ENCODE measurements at regions not wholly inside any gene's neighbourhood (a gene's known extent, or its start where the extent isn't known, plus 50 kb on each side); places are given as distances from the start of the nearest gene placed in this dataset.
A peak's percentile ranks its signal among the peaks of the same experiment; 100 is the strongest.

- no peak overlapping the region for H3K4me3 ChIP-seq (ENCODE audit: control insufficient read depth, low read depth, low read length)
- no peak for DNase-seq (ENCODE audit: low read depth)
- no peak for TF ChIP-seq CTCF (conservative IDR thresholded peaks at IDR 0.05; ENCODE audit: control insufficient read depth, insufficient read depth, low read depth, low read length)
These were observed 867.6 kb upstream of the PCDH7 start for GRCh38 chr4:29852537-29852936.

- no peak for DNase-seq (ENCODE audit: low read depth)
- no peak overlapping the region for H3K4me3 ChIP-seq (ENCODE audit: control insufficient read depth, low read depth, low read length)
- no peak for TF ChIP-seq CTCF (conservative IDR thresholded peaks at IDR 0.05; ENCODE audit: control insufficient read depth, insufficient read depth, low read depth, low read length)
These were observed 866.3 kb upstream of the PCDH7 start for GRCh38 chr4:29853833-29854232.

GRCh38 chr4:29861307-29861706 is 858.9 kb upstream of the PCDH7 start:
- no peak overlapping the region for H3K4me3 ChIP-seq (ENCODE audit: control insufficient read depth, low read depth, low read length)
- no peak for TF ChIP-seq CTCF (conservative IDR thresholded peaks at IDR 0.05; ENCODE audit: control insufficient read depth, insufficient read depth, low read depth, low read length)
- peak; percentile 0 for DNase-seq (ENCODE audit: low read depth)

DNA sequence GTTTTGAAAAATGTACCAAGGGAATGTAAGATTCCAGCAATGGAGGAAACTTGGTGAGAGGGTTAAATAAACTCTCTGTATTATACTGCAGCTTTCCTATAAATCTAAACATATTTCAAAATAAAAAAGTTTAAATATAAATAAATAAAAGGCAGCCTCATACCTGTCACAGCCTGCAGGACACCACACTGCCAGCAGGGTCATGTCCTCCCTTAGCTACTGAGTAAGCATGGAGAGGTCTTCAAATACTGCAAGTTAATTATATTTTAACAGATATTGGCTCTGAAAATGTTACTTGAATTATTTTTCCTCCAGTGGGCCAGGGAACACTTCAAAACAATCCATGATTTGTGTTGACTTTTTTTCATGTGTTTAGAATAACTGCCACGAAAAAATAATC is 852.8 kb upstream of the PCDH7 start:
- TF ChIP-seq CTCF (conservative IDR thresholded peaks at IDR 0.05; ENCODE audit: control insufficient read depth, insufficient read depth, low read depth, low read length), result no peak
- DNase-seq (ENCODE audit: low read depth), result no peak
- no peak overlapping the region for H3K4me3 ChIP-seq (ENCODE audit: control insufficient read depth, low read depth, low read length)

DNA sequence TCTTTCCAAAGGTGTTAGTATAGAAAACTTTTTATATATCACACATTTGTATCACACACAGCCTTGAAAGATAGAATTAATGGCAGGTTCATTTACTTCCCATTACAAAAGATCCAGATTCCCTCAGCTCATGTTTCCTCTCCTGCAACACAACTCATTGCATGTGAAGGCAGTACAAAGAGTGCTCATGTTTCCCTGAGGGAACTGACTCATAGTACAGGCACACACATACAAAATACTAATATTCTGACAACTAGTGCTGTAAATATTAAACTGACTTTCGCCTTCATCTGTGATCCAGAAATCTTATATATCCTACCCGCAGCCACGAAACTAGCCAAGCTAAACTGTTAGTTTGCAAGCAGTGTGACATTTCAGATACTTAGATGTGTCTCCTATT is 819.8 kb upstream of the PCDH7 start:
- no peak for DNase-seq (ENCODE audit: low read depth)
- no peak for TF ChIP-seq CTCF (conservative IDR thresholded peaks at IDR 0.05; ENCODE audit: control insufficient read depth, insufficient read depth, low read depth, low read length)

GRCh38 chr4:29908276-29908675 is 811.9 kb upstream of the PCDH7 start:
- DNase-seq (ENCODE audit: low read depth), result no peak
- H3K4me3 ChIP-seq (ENCODE audit: control insufficient read depth, low read depth, low read length), result no peak overlapping the region
- TF ChIP-seq CTCF (conservative IDR thresholded peaks at IDR 0.05; ENCODE audit: control insufficient read depth, insufficient read depth, low read depth, low read length), result no peak

More for the DNA sequence above, 819.8 kb upstream of the PCDH7 start:
- H3K4me3 ChIP-seq (ENCODE audit: control insufficient read depth, low read depth, low read length), result no peak overlapping the region

- no peak for DNase-seq (ENCODE audit: low read depth)
- H3K4me3 ChIP-seq (ENCODE audit: control insufficient read depth, low read depth, low read length), result no peak overlapping the region
- no peak for TF ChIP-seq CTCF (conservative IDR thresholded peaks at IDR 0.05; ENCODE audit: control insufficient read depth, insufficient read depth, low read depth, low read length)
These were observed 792.3 kb upstream of the PCDH7 start for GRCh38 chr4:29927895-29928294.
